ENCODE measurements at regions not wholly inside any gene's neighbourhood (a gene's known extent, or its start where the extent isn't known, plus 50 kb on each side); places are given as distances from the start of the nearest gene placed in this dataset.
"Not testable (repeated sequence)": the region's sequence is repeated elsewhere in the genome, so short reads cannot be mapped to it uniquely, and the experiment has no call there.

- not testable (repeated sequence) for FAIRE-seq
Observed at GRCh38 chr6:49274809-49275769, 188.0 kb downstream of the MMUT start.

DNA sequence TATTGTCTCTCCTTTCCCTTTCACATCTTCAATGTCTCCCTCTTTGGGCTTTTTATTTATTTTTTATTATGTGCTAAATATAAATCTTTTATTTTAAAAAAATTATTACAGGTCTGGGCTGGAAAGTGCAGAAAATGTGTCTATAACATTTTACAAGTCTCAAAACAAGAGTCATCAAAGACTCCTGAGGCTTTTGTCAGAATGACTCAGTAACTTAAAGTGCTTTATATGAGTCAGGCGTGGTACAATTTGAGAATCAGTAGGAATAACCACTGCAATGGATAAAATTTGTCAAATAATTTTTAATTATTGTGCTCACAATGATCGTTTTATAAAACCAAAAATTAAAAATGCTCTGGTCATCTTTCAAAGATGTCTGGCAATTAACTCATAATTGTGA is 193.9 kb downstream of the MMUT start:
- FAIRE-seq, result no peak

DNA sequence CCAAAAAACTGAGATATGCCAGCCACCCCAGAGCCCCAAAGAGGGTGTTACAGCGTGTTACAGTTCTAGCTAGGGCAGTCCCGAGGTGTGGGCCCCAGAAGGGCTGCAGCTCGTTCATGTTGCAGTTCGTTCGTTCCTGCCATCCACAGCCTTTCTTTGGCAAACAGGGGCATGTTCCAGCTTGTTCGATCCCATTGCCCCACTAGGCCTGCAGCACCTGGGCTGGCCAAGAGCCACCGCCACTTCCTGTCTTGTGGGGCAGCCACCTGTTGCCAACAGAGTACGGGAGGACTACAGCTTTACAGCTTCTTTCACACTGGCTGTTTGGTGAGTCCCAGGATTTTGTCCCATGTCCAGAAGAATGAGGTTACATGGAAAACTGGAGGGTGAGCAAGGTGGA is 198.1 kb downstream of the MMUT start:
- FAIRE-seq, result no peak

DNA sequence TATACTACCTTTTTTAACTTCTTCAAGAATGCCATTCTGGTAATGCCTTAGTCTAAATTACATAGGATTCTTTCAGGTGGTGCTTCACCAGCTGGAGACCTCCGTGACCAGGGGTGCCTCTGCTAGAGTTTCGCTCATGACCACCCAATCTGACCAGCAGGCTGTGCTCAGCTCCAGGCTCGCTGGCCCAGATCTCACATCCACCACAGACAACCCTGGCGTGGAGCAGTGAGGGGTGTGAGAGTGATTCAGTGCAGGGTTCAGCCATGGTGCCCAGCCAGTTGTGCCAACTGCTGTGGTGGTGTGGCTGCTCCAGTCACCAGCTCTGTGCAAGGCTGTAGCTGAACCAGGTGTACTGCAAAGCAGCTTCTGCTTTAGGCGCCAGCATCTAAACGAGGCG is 198.6 kb downstream of the MMUT start:
- no peak for FAIRE-seq

DNA sequence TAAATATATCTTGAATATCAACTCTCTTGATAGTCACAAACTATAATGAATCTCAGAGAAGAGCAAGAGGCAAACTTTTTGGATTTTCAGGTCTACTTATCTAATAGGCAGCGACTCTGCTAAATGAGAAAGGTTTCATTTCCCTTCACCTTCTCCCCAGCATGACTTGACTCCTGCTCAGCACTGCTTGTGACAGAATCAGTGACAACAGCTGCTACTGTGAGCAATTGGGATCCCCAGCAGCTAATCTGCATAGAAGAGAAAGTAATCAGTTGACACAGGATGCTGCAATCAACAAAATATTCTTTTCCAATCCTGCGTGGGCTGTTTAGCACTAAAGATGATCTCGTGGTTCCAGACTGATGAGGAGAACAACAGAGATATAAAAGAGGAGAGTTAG is 205.5 kb downstream of the MMUT start:
- FAIRE-seq, result no peak

GRCh38 chr6:49255335-49255734 is 207.7 kb downstream of the MMUT start:
- FAIRE-seq, result no peak

- no peak for FAIRE-seq
Observed at GRCh38 chr6:49252901-49253300, 210.2 kb downstream of the MMUT start.

GRCh38 chr6:49233483-49233882 is 229.6 kb downstream of the MMUT start:
- no peak for FAIRE-seq

DNA sequence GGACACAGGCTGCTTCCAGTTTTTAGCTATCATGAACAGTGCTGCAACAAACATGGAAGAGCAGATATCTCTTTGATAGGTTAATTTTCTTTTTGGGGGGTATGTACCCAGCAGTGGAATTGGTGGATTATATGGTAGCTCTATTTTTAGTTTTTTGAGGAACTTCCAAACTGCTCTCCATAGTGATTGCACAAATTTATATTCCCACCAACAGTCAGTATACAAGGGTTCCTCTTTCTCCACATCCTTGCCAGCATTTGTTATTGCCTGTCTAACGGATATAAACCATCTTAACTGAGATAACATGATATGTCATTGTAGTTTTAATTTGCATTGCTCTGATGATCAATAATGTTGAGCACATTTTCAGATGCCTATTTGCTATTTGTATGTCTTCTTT is 237.6 kb downstream of the MMUT start:
- FAIRE-seq, result no peak

- FAIRE-seq, result peak; percentile 31
Observed at GRCh38 chr6:49220293-49220692, 242.8 kb downstream of the MMUT start.

GRCh38 chr6:49205526-49205925 is 257.5 kb downstream of the MMUT start:
- FAIRE-seq, result no peak

- no peak for FAIRE-seq
Observed at GRCh38 chr6:49202924-49203536, 260.0 kb downstream of the MMUT start.

- FAIRE-seq, result no peak
Observed at GRCh38 chr6:49198015-49198414, 265.0 kb downstream of the MMUT start.

GRCh38 chr6:49162379-49162778 is 300.7 kb downstream of the MMUT start:
- not testable (repeated sequence) for FAIRE-seq

GRCh38 chr6:49155316-49155715 is 307.7 kb downstream of the MMUT start:
- FAIRE-seq, result no peak

- FAIRE-seq, result no peak
Observed at GRCh38 chr6:49151957-49152356, 311.1 kb downstream of the MMUT start.

GRCh38 chr6:49151461-49151860 is 311.6 kb downstream of the MMUT start:
- FAIRE-seq, result no peak

- FAIRE-seq, result no peak
Observed at GRCh38 chr6:49151033-49151432, 312.0 kb downstream of the MMUT start.

GRCh38 chr6:49145280-49145679 is 317.8 kb downstream of the MMUT start:
- FAIRE-seq, result no peak

DNA sequence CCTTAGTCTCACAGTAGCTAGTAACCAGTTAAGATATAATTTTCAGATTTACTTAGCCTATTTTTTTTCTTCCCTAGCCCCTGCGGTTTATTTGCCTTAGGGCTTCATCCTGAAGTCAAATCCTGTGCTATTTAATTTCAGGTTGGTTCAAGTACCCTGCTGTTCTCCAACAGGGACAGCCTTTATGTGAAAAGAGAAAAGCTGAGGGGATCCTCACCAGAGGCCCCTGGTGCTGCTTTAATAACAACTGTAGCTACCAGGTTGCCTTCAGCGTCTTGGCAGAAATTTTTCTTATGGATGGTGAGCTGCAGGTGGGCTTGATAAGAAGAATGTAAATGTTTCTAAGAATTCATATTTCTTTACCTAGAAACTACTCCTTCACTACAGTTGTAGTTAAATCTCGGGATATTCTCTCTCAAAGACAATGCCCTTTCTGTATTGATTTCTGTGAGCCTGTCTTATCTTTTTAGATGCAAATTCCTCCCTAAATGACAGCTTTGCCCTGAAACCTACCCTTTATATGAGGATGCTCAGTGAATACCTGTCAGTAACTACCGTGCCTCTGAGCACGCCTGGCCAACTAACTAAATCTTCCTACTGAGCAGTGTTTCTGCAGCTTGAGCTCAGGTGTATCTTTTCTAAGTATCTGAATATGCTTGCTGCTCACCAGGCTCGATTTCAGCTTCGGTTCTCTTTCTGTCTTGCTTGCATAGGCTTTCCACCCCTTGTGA is 320.5 kb downstream of the MMUT start:
- FAIRE-seq, result no peak

GRCh38 chr6:49121970-49122369 is 341.1 kb downstream of the MMUT start:
- FAIRE-seq, result no peak

DNA sequence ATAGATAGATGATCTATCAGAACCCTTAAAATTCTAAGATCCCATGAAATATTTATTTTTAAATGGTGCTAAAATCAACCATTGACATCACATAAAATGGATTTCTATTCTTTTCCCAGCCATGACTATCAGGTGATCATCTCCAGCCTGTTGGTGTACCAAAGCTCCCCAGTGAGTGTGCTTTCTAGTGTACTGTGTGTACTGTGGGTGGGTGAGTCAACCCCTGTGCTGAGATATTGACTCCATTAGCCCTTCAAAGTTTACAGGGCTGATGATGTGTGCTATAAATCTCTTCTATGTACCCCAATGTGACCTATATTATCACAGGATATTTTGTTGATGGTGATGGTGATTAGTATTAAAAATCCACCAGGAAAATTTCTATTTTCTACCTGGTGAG is 344.6 kb downstream of the MMUT start:
- FAIRE-seq, result no peak

- FAIRE-seq, result no peak
Observed at GRCh38 chr6:49110916-49111315, 352.1 kb downstream of the MMUT start.

DNA sequence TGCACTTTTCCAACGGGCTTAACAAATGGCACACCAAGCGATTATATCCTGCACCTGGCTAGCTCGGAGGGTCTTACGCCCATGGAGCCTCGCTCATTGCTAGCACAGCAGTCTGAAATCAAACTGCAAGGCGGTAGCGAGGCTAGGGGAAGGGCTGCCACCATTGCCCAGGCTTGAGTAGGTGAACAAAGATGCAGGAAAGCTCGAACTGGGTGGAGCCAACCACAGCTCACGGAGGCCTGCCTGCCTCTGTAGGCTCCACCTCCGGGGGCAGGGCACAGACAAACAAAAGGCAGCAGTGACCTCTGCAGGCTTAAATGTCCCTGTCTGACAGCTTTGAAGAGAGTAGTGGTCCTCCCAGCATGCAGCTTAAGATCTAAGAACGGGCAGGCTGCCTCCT is 365.4 kb downstream of the MMUT start:
- FAIRE-seq, result not testable (repeated sequence)

All from colon (tissue), 2 donors.